A204.1 (cell line): ENCODE measurements at regions not wholly inside any gene's neighbourhood (a gene's known extent, or its start where the extent isn't known, plus 50 kb on each side); places are given as distances from the start of the nearest gene placed in this dataset.

Experiments
- FAIRE-seq: peaks from 2 replicates; lab custom pipeline; 2012; peaks lifted over from hg19 to GRCh38; lab: Jason Lieb, UNC

DNA sequence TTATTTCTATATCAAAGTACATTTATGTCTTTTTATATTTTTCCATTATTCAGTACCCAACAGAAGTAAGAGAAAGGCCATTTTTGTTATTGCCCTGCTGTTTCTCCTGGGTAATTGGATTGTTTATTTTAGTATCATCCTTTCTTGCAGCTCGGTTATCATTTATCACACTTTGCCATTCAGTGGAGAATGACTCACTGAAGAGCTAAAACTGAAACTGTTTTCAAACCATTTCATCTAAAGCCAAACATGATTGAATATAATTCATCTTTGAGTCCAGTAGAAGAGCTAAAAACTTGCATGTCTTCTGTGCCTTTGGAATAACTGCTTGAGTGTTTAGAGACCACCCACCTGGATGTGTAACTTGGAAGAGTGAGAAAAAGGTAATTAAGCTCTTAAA, 139.5 kb upstream of the PRDM9 start:
- FAIRE-seq = no peak

DNA sequence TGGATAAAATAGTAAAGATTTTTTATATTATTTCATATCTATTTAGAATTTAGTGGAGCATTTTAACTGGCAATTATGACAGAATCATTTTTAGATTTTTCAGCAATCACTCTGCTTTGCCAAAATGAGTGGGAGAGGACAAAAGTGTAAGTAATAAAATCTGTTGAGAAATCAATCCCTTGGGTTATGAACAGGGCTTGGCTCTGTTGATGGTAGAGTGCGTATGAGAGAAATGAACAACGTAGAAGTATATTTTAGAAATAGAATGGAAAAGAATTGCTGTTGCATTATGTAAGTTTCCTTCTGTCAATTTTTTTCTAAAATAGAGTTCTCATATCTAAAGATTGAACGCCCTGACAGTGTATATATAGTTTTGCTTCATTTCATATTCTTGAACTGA, 154.1 kb upstream of the PRDM9 start:
- FAIRE-seq = no peak

DNA sequence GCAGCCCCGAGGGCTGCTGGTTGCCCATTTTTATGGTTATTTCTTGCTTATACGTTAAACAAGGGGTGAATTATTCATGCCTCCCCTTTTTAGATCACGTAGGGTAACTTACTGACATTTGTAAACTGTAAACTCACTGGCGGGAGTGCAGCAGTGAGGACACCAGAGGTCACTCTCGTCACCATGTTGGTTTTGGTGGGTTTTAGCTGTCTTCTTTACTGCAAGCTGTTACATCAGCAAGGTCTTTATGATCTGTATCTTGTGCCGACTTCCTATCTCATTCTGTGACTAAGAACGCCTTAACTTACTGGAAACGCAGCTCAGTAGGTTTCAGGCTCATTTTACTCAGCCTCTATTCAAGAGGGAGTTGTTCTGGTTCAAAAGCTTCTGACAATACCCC, 155.0 kb upstream of the PRDM9 start:
- FAIRE-seq = no peak

DNA sequence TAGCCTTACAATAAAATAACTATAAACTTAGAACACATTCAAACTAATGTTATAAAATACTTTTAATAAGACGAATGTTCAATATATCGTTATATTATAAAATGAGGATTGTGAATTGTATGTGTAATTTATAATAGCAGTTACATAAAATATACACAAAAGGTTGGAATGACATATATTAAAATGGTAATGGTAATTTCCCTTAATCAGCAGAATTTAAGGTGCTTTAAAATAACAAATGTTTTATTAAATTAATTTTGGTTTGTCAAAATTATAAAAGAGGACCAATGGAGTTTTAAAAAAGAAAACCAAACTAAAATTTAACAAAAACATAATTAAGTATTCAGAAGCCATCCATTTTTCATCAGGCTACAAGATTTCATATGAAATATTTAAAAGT, 164.3 kb upstream of the PRDM9 start:
- FAIRE-seq = peak; percentile 94

DNA sequence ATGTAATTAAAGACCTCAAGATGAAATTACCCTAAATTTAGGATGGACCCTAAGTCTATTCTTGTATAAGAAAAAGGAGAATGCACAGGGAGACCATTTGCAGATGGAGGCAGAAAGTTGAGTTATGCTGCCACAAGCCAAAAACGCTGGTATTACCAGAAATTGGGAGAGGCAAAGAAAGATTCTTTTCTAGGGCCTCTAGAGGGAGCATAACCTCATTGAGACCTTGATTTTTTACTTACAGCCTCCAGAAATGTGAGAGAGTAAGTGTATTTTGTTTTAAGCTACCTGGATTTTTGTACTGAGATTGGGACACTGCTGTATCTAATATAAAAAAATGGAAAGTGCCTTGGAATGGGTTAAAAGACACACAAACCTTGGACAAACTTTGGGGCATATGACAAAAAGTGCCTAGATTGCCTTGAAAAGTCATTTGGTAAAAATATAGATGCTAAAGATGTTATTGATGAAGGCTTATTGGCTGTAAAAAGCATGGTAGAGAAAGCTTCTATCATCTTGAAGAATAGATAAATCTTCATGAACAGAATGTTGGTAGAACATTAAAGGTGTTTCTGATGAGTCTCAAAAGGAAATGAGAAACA, 174.7 kb upstream of the PRDM9 start:
- FAIRE-seq = no peak

GRCh38 chr5:23330726-23331125, 176.7 kb upstream of the PRDM9 start:
- no peak for FAIRE-seq

DNA sequence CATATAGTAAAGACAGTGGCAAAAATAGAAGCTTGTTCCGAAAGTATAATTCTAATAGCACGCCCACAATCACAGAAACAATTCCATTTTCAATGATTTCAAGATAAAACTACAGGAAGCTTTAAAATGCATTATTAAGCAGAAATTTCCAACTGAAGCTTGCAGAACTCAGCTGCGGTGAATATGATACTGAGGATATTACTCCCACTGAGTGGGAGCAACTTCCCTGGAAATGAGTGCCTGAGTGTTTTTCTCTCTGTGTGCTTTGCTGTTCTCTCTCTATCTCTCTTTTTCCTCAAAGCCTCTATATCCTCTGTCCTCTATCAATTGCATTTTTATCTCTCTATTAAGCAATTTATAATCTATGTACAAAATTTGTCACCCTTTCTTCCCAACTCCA, 187.5 kb upstream of the PRDM9 start:
- no peak for FAIRE-seq

DNA sequence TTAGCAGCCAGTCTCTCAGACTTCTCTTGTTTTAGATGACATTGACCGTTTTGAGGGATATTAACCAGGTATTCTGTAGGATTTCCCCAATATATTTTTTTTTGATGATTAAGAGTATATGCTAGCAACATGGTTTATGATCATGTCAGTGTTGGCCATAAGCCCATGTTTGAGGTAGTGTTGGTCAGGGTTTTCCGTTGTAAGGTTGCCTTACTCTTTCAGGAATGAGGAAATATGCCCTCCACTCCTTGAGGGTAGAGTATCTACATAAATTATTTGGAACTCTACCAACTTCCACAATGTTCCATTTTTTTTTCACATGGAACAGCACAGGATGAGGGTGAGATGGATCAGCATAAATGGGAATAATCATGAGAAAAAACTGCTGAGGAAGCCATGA, 188.4 kb upstream of the PRDM9 start:
- no peak for FAIRE-seq

DNA sequence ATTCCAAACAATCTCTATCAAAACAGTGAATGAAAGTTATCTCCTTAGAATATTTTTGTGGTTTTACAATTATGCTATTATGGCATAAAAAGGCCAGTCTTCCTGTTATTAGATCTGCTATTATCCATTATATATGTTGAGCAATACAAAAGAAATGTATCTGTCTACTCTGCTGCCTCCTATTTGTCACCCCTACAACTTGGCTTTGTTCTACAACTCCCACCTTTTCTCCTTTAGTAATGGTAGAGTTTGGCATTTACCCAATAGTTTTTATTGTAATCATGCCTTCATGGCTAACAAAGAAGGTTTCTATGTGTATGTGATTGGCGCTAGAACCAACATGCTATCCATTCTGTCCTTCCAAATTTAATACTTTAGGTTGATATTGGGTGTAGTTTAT, 189.2 kb upstream of the PRDM9 start:
- no peak for FAIRE-seq

GRCh38 chr5:23316060-23316591, 191.3 kb upstream of the PRDM9 start:
- no peak for FAIRE-seq

DNA sequence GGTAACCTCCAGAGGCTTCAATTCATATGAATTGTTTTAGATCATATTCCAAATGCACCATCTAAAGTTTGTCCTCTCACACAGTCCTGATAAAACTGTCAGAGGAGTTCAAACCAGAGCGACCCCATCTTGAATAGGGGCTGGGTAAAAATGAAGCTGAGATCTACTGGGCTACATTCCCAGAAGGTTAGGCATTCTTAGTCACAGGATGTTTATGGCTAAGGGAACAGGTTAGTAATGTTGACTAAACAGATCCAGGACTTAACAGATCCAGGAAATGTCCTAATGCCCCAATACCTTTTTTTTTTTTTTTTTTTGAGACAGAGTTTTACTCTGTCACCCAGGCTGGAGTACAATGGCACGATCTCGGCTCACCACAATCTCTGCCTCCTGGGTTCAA, 192.6 kb upstream of the PRDM9 start:
- no peak for FAIRE-seq

DNA sequence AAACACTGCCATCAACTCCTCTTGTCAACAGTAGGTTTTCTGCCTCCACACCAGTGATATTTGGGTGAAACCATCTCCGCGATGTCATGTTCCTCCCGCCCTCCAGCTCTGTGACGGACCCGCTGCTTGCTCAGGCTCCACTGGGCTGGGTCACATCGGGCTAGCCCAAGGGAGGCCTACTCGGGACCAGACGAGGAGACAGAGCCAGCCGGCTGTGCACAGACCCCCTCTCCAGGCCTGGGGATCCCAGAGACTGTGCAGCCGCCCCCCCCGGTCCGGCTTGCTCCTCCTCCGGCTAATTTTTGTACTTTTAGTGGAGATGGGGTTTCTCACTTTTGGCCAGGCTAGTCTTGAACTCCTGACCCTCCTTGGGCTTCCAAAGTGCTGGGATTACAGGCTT, 202.4 kb upstream of the PRDM9 start:
- no peak for FAIRE-seq

- no peak for FAIRE-seq
Observed at GRCh38 chr5:23303836-23304235, 203.6 kb upstream of the PRDM9 start.

- no peak for FAIRE-seq
Observed at GRCh38 chr5:23303435-23303834, 204.0 kb upstream of the PRDM9 start.

- no peak for FAIRE-seq
Observed at GRCh38 chr5:23302438-23302837, 205.0 kb upstream of the PRDM9 start.

DNA sequence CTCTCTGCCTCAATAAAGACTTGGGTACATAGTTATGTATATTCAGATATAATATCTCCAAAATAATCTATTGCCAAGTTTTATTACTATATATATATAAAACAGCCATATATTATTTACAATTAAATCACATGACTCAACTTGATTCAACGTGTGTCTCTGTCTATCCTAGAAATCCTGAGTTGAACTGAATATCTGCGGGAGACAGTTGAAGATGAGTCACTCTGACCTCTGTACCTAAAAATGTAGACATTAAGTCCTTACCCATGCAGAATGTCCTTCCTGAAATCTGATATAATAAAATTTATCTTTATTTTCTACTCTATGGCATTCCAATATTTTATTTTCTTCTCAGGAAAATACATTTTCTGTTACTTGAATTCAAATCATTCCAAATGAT, 218.2 kb upstream of the PRDM9 start:
- no peak for FAIRE-seq

DNA sequence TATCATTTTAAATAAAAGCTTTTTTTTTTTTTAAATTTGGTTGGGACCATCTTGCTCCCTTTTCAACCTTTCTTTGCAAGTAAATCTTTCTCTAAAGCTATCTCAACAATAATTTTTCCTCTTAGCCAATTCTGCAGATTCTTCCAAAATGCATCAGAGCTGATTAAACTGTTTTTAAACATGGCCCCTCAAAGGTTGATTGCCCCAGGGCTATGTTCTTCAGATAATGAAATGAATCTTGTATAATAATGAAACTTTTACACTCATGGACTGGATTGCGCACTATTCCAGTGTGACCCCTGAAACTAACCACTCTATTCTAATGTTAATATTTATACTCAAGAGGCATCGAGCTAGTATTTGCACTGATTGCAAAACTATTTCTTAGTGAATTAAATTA, 222.8 kb upstream of the PRDM9 start:
- no peak for FAIRE-seq

DNA sequence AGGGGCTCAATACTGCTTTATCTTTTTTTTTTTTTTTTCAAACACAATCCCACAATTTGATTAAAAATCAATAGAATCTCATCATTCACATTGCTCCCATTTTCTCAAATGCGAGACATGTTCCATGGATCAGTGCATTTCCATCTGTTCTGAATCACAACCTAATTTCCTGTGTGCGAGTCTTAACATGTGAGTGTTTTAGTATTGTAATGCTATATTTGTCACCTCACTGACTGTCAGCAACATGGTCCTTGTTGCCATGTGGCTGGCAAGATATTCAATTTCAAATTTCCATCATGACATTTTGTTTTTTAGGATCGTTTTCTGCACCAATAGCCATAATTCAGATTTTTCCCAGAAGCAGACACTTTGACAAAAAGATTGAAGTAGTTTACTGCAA, 233.2 kb upstream of the PRDM9 start:
- no peak for FAIRE-seq

DNA sequence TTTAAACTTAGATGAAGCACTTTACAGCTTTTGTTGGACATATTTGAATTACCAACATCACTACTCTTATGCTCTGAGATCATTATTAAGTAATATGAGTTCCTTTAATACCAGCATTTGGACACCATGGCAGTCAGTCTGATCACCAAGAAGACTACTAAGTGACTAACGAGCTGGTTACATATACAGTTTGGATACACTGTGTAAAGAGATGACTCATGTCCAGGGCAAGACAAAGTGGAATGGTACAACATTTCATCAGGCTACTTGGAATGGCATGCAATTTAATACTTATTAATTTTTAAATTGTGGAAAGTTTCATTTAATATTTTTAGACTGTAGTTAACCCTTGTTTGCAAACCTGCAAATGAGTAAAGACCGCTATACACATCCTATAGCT, 237.4 kb upstream of the PRDM9 start:
- FAIRE-seq = no peak

DNA sequence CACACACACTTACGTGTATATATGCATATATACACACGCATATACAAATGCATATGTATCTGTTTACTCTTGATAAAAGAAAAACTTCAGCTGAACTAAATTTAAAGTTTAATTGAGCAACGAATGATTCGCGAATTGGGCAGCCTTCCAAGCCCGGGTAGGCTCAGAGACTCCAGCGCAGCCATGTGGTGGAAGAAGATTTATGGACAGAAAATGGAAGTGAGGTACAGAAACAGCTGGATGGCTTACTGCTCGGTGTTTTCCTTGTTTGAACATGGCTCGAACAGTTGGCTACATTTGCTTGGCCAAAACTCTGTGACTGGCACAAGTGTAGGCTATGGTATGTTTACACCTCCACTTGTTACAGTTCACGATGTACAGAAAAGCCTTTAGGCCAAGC, 239.3 kb upstream of the PRDM9 start:
- FAIRE-seq = no peak

- no peak for FAIRE-seq
Observed at GRCh38 chr5:23260621-23261020, 246.8 kb upstream of the PRDM9 start.

DNA sequence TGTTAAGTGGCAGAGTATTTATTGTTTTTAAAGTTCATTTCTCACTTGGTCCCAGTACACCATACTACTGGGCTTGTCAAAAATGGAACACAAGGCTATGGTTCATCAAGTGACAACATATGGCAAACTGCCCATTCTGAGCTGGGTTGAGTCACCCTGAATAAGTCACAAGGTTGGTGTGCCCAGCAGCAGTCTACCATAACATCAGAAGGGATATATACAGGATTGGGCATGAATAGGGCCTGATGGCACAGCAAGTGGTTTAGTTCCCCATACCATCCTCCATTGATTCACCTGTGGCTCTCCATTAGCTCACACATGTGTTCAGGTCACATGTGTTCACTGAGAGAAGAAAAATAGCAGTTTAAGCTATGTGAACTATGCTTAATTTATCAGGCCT, 249.8 kb upstream of the PRDM9 start:
- no peak for FAIRE-seq

GRCh38 chr5:23253621-23254198, 253.7 kb upstream of the PRDM9 start:
- no peak for FAIRE-seq

- FAIRE-seq = no peak
Observed at GRCh38 chr5:23242891-23243290, 264.5 kb upstream of the PRDM9 start.

DNA sequence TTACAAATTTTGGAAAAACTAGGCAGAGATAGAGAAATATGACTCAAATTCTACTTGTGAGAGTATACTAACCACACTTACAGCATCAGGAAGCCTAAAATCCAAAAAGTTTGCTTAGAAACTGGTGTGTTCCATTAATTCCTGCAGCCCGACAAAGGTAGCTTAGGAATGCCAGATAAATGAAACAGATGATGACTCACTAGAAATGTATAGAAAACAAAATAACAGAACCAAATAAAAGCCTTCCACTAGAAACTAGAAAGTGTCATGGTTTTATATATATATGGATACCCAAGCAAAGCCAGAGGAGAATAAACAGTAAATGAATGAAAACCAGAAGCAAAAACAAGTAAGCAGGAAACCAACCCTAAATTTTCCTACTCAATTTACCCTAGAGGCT, 272.2 kb upstream of the PRDM9 start:
- FAIRE-seq = no peak
